Kasumi-1 (cell line): ENCODE measurements at regions not wholly inside any gene's neighbourhood (a gene's known extent, or its start where the extent isn't known, plus 50 kb on each side); places are given as distances from the start of the nearest gene placed in this dataset.

Experiments used
- DNase-seq, 2 experiments: peaks; one replicate each; lab custom pipeline; 2025; lab: John Stamatoyannopoulos, UW

DNA sequence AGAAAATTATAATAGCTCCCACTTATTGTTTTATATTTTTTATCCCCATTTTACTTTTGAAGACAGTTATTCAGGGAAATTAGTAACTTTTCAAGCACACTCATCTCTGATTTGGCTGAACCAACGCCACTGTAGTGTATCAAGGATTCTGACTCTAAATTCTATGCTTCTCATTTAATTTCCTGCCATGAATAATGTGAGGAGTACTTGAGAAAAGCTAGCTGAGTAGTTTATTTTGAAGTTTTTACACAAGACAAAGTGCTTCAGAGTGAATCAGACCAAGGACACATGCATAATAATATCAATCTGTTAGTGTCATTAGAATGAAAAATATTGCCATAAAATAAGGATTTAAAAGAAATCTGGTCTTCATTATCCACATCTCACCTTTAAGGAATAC, 329.9 kb downstream of the SLITRK6 start:
- DNase-seq = no peak

DNA sequence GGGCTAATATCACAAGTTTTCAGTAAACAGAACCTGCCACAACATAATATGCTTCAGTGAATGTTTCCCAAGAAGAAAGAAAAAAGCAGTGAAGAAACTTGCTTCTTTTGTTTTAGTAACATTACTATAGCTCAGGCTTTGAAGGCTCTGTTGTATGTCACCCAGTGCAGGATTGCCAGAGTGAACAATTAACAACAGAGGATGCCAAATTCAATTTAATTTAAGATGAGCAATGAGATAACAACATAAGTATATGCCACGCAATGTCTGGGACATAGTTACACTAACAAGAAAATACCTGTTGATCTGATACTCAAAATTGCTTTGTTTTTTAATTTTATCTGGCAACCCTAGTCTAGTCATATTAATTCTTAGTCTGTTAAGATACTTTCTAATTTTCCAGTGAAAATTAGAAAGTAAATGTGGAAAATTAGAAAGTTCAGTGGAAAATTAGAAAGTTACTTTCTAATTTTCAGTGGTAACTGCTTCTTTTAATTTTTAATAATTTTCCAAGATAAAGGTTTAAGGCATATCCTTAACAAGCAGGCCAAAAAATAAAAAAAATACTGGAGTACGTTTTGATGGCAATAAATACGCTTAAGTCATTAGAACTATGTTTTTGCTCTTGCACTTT, 336.3 kb downstream of the SLITRK6 start:
- DNase-seq = no peak

DNA sequence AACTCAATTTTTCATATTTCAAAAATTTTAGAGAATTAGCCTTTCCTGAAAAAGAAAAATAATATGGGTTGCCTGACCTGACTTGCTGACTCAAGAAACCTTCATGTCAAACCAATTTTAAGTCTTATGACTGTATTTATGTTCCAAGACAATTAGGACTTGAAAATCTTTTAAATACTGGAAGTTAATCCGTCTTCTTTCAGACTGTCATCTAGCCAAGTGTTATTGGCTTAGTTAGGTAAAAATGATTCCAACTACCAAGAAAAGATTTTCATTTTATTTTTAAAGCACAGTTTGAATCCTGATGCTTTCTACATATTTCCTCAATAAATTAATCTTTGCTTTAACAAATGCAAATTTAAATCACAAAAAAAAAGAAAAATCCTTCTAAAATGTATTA, 337.6 kb downstream of the SLITRK6 start:
- DNase-seq = no peak

DNA sequence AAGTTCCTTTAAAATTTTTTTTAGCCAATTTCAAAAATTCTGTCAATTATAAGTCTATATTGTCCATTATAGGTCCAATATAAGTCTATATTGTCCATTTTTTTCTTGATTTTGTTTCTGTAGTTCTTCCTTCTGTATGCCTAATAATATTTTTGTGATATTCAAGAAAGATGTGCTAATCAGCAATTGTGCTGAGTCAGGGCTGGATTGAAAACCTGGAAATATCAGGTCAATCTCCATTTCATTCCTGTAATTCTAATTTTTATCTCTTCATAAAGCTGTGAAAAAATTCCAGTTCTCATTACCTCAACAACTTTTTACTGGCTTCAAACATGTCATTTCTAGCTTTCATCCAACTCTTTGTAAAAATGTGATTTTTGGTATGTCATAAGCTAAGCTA, 353.7 kb downstream of the SLITRK6 start:
- DNase-seq = no peak

DNA sequence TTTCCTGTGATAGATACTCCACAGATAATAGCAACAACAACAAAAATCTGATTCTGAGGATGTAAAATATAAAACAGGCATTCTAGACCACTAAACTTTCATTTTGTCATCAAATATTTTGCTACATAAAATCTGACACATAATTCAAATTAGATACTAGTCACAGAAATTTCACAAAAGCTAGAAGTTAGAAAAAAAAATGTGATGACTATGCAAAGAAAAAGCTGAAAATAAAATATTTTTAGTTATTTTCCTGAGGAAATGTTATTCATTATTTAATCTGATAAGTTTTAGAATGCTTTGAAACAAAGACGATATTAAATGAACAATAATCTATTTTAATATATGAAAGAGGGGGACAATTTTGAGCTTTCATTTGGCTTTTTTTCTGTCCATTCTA, 357.2 kb downstream of the SLITRK6 start:
- DNase-seq = no peak

DNA sequence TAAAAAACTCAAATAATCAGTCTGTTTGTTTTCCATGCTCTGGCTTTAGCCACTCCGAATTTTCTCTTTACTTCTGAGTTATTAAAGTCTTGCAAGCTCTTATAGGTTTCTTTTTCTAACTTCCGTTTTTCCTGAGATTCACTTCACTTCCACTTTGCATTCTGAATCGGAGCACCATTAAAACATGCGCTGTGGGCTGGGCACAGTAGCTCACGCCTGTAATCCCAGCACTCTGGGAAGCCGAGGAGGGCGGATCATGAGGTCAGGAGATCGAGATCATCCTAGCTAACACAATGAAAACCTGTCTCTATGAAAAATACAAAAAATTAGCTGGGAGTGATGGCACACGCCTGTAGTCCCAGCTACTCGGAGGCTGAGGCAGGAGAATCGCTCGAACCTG, 357.9 kb downstream of the SLITRK6 start:
- no peak for DNase-seq

DNA sequence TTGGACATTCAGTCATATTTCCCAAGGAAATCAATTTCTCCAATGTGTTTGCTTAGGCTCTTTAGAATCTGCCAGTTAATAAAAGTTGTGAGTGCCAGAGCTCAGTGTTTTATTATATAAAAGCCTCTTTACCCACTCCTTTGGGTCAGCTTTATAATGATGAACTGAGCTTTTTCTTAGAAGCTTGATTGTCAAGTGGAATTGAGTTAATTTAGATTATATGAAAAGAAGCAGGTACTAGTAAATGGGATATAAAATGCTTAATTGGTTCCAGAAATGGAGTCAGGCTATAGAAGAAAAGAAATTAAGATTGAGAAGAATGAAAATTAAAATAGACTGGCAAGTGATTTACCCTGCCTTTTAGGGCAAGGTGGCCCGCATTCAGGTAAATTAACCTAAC, 363.2 kb downstream of the SLITRK6 start:
- DNase-seq = no peak

DNA sequence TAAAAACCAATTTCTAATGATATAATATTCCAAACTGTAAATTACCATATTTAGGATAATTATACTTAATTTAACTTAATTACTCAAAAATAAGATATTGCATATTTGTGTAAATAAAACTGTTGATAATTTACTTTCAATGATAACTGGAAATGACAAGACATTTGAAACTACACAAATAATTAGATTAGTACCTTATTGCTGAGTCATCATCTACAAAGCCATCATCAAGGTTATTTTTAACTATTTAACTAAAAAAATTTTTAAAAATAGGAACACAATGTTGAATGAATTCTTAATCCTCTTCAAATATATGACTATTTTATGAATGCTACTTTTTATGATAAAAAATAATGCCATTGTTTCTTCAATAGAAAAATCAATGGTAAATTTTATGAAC, 364.3 kb downstream of the SLITRK6 start:
- DNase-seq = no peak

DNA sequence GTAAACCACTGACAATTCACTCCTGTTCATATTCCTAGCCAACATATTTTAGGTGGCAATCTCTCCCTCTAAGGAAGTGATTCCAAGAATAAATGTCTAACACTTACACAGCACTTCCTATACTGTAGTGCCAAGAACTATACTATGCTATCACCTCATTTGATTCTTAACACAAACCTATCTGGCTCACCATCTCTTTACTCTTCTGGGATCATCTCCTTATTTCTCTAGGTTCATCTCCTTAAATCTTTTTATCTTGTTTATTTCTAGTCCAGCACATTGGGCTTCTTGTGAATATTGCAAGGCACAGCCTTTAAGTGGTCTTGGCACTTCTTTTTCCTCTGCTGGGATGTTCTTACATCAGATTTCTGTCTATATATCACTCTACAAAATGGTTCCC, 366.3 kb downstream of the SLITRK6 start:
- no peak for DNase-seq

DNA sequence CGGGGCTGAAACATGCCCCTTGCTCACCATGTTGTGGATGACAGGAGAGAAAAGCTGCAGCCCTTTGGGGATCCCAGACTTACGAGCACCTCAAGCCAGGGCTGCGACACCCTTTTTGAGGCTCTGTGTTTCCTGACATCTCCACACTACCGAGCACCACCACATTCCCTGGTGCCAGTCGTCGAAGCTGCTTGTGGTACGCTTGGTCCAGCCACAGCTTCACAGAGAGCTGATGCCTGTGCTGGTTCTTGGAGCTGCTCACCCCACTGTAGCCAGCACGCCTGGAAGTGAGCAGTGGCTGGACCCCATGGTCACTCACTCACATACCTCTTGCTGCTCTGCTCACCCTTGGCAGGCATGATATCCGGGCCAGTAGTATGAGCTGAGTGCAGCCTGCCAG, 367.5 kb downstream of the SLITRK6 start:
- no peak for DNase-seq

DNA sequence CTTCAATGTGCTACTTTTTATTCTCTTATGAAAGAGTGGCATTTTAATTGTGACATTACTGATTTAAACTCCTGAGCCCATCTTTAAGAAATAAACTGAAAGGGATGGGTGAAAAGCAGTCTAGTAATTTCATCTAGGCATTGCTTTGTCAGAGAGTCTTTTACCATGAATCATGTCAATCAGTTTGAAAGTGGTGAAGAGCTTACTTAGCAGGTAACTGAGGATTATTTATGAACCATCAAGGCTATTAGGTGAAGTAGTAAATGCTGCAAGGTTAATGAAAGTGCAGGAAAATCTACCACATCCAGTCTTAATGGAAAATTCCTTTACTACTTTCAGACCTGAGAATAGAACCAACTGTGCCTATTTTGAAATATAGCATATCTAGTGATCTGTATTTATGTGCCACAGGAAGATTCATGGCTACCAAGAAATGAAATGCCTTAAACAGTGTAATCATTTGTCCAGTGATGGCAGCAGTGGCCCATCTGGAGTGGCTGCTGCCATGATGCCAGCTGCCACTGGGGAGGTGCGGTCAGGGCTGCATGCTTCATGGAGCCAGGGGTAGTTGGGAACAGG, 368.9 kb downstream of the SLITRK6 start:
- no peak for DNase-seq

DNA sequence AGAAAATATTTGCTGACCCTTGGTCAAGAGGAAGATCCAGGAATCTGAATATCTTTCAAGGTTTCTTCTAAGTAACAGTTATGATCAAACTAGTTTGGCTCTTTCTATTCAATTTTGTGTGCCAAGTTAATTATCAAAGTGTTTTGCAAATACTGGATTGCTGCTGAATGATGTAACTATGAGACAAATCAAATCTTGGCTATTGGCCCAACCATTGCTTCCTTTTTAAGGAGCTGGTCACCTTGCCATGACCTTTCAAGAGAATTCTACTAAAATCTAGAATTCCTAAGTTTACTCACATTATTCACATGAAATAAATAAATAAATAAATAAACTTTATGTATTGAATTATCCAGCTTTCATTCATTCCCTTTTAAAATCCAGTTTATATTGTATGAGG, 371.8 kb downstream of the SLITRK6 start:
- no peak for DNase-seq

DNA sequence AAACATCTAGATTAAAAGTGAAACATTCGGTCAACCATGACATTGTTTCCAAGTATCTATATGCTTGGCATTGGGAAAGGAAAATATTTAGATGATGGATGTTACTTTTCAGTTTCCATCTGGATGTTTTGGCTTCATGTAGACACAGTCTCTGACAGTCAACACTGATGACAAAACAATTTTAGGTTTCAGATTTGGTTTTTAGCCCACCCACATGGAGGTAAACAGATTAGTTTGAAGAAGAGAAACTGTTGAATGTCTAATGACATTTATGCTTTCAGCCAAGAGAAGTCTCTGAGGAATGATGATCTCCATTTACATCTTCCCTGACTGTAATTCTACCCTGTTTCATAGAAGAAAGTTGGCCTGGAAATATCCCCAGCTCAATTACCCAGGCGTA, 379.1 kb downstream of the SLITRK6 start:
- no peak for DNase-seq

DNA sequence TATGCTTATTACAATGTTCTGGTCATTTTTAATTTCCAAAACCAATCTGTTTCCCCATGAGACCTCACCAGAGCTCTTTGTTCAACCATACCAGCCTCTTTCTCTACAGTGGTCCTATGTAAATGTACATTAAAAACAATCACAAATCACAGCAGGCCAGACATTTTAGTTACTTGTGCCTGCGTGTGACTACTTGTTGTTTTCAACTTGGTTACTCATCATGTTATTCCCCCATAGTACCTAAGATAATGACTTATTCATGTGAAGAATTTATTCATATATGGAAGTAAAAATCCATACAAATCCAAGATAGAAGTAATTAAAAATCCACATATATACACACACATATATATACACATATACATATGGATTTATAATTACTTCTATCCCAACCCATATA, 379.6 kb downstream of the SLITRK6 start:
- no peak for DNase-seq

DNA sequence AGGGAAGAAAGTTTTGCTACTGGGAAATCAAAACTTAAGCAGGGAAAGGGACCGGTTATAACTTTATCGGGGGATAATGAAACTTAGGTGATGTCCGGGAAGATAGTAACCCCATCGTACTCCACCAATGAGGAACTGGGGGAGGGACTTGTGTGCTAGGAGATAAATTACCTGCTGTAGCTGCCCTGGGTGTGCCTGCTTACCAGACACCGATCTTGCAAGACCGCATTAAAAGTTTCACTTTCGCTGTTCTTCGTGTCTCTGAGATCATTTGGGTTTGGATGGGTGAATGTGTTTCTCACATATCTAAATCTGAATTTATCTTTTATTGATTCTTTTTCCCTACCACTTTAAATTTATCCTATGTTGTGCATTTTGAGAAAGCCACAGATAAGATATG, 381.4 kb downstream of the SLITRK6 start:
- no peak for DNase-seq

DNA sequence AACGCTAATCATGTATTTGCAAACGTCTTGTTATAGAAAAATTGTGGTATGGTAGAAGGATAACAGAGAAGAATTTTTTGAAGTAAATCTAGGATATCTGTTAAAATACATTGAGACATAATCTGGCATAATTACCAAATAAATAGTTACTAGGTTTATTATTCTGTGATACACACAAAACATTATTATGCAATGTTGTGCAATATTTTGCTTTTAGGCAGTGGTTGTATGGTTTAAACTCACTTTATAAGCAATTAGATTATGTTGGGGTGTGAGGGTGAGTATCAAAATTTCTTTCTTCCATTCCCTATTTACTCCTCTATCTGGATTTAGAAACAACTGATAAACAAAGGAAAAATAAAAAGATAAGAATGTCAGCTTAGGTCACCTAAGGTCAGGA, 385.6 kb downstream of the SLITRK6 start:
- no peak for DNase-seq

DNA sequence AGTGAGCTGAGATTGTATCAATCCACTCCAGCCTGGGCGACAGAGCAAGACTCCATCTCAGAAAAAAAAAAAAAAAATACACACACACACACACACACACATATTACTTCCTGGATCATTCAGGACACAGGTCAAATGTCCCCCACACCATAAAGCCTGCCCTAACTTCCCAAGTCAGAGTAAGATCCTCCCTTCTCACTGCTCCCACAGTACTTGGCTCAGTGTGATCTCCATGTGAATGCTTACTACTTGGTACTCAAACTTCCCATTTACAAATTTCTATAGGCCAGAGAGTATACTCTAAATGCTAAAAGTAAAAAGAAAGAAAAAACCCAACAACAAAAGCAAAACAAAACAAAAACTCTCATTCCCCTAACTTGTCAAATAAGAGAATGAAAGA, 386.8 kb downstream of the SLITRK6 start:
- DNase-seq = no peak

DNA sequence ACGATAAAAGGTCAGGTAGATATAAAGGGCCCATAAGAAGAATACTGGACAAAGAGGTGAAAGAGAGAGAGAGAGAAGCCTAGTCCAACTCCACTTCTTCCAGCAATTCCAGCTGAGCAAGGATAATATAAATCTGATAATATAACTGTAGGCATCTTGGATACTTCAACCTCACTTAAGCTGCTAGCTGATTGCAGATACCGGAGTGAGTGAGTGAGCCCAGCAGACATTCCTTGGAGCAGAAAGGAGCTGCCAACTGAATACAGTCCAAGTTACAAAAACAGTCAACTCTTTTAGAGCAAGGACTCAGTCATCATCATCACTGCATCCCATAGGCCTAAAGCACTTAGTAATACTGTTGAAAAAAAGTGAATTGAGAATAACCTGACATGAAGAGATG, 387.6 kb downstream of the SLITRK6 start:
- DNase-seq = no peak

DNA sequence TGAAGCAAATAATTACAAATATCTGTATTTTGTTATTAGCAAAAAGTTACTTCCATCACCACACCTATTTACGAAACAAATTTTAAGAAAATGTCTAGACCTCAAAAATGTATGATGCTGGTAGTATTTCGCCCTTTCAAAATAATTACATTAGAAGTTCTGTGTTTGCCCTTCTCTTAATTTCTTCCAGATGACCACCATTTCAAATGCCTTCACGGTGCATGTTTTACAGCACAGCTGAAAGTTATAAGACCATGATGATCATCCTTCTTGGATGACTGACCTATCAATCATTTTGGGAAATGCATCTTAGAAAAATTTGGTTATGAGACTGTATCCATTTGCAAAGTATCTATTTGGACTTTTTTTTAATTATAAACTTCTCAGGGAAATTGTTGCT, 390.8 kb downstream of the SLITRK6 start:
- no peak for DNase-seq

DNA sequence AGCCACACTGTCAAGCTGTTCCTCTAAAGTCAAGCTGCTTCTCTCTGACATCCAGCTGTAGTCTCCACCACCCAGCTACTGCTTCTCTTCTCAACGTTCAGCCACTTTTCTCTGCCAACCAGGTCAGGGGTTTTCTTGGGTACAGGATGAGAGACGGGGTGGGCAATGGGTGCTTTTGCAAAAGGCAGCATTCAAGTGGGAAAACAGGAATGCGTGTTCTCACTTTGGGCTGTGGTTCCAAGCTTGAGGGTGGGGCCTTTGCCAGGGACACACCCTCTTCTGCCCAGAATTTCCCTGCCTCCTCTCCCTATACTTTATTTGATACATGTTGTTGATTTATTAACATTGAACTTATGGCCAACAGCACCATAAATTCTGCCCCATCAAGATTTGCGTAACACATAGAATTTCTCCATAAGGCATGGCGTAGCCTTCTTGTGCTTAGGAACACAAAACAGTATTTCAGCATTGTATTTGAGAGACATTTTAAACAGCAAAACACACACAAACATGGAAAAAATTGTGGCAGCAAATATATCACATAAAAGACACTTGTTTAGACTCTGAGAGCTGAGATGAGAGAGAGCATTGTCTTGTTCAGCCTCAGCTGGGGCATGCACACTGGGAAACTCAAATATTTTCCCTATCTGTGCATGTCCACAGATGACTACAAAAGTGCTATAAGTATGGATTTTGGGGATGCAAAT, 392.8 kb downstream of the SLITRK6 start:
- no peak for DNase-seq

DNA sequence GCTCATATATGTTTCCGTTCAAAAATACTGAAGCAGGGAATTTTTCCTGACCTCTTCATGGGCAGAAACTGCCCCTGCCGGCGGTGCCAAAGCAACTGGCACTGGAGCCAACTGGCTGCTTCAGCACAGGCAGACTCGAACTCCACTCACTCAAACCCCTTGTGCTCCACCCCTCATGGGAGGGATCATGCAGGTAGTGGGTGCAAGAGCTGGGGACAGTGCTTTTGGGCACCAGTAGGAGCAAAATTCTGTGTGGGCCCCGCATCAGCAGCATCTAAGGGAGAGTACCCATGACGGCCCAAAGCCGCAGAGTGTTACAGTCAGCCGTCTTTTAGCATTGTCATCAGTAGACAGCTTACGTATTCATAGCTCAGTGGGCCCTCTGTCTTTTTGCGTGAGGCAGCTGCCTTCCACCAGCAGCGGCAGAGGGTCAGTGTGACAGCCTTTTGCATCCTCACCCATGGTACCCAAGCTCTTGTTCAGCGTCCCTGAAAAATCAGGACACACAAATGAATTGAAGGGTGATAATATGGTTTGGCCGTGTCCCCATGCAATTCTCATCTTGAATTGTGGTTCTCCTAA, 393.8 kb downstream of the SLITRK6 start:
- no peak for DNase-seq

DNA sequence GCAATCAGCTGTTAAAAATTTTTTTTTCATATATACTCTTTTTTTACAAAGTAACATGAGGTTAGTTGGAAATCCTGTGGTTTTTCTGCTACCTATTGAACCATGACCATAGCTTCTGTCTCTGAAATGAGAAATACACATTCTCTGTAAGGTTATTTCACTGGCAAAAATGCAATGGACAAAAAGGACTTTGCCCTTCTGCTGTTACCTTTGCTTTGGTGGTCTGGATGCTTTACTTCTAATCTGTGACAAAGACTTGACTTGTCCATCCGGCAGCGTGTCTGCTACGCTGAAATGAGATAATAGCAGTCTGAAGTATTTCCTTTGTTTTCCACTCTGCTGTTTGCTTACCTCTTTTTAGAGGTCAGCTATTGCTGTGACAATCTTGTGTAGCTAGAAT, 412.8 kb downstream of the SLITRK6 start:
- DNase-seq = no peak

DNA sequence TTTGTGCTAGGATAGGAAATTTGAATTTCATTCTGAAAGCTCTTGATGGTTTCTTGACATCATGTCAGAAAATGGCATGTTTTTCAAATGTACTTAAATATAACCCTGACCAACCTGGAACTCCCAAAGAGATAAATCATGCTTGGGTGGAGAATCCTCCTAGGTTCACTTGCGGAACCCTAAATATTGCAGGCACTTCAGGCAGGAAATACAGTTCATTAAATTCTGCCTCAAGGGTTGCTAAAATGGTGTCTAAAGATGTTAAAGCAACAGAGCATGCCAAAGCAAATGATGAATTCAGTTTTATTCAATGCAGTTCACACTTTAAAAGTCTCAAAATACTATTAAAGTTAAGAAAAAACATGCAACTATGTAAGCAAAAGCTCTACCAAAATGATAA, 415.9 kb downstream of the SLITRK6 start:
- no peak for DNase-seq
